ENCODE measurements at regions not wholly inside any gene's neighbourhood (a gene's known extent, or its start where the extent isn't known, plus 50 kb on each side); places are given as distances from the start of the nearest gene placed in this dataset.
"Not testable (repeated sequence)": the region's sequence is repeated elsewhere in the genome, so short reads cannot be mapped to it uniquely, and the experiment has no call there.

- not testable (repeated sequence) for DNase-seq (ENCODE audit: low read depth in 2 of 2)
Observed at GRCh38 chr1:149157409-149157808, 54.1 kb upstream of the NBPF9 start.

GRCh38 chr1:149158308-149158707 is 55.0 kb upstream of the NBPF9 start:
- DNase-seq (ENCODE audit: low read depth in 2 of 2), result not testable (repeated sequence)

- DNase-seq (ENCODE audit: low read depth in 2 of 2), result not testable (repeated sequence)
Observed at GRCh38 chr1:149163063-149163444, 59.7 kb upstream of the NBPF9 start.

- not testable (repeated sequence) for DNase-seq (ENCODE audit: low read depth in 2 of 2)
Observed at GRCh38 chr1:149174765-149175164, 71.4 kb upstream of the NBPF9 start.

- DNase-seq (ENCODE audit: low read depth in 2 of 2), result not testable (repeated sequence)
Observed at GRCh38 chr1:149175812-149176211, 72.5 kb upstream of the NBPF9 start.

GRCh38 chr1:149176453-149177316 is 73.3 kb upstream of the NBPF9 start:
- DNase-seq (ENCODE audit: low read depth in 2 of 2), result not testable (repeated sequence)

GRCh38 chr1:149190742-149191141 is 87.4 kb upstream of the NBPF9 start:
- not testable (repeated sequence) for DNase-seq (ENCODE audit: low read depth in 2 of 2)

- DNase-seq (ENCODE audit: low read depth in 2 of 2), result not testable (repeated sequence)
Observed at GRCh38 chr1:149196651-149197050, 93.3 kb upstream of the NBPF9 start.

GRCh38 chr1:149200567-149200966 is 97.2 kb upstream of the NBPF9 start:
- DNase-seq (ENCODE audit: low read depth in 2 of 2), result not testable (repeated sequence)

GRCh38 chr1:149202283-149202682 is 98.9 kb upstream of the NBPF9 start:
- DNase-seq (ENCODE audit: low read depth in 2 of 2), result not testable (repeated sequence)

GRCh38 chr1:149204396-149204795 is 101.0 kb upstream of the NBPF9 start:
- not testable (repeated sequence) for DNase-seq (ENCODE audit: low read depth in 2 of 2)

- DNase-seq (ENCODE audit: low read depth in 2 of 2), result not testable (repeated sequence)
Observed at GRCh38 chr1:149208836-149209235, 105.5 kb upstream of the NBPF9 start.

- DNase-seq (ENCODE audit: low read depth in 2 of 2), result not testable (repeated sequence)
Observed at GRCh38 chr1:149211757-149212420, 108.5 kb upstream of the NBPF9 start.

- DNase-seq (ENCODE audit: low read depth in 2 of 2), result not testable (repeated sequence)
Observed at GRCh38 chr1:149212946-149213345, 109.6 kb upstream of the NBPF9 start.

- DNase-seq (ENCODE audit: low read depth in 2 of 2), result not testable (repeated sequence)
Observed at GRCh38 chr1:149213673-149214072, 110.3 kb upstream of the NBPF9 start.

- not testable (repeated sequence) for DNase-seq (ENCODE audit: low read depth in 2 of 2)
Observed at GRCh38 chr1:149218080-149218988, 115.0 kb upstream of the NBPF9 start.

- DNase-seq (ENCODE audit: low read depth in 2 of 2), result not testable (repeated sequence)
Observed at GRCh38 chr1:149219539-149219938, 116.2 kb upstream of the NBPF9 start.

GRCh38 chr1:149220463-149221074 is 117.2 kb upstream of the NBPF9 start:
- not testable (repeated sequence) for DNase-seq (ENCODE audit: low read depth in 2 of 2)

- not testable (repeated sequence) for DNase-seq (ENCODE audit: low read depth in 2 of 2)
Observed at GRCh38 chr1:149227933-149228665, 124.7 kb upstream of the NBPF9 start.
